Endothelial cell of umbilical vein (primary cell): ENCODE measurements at regions not wholly inside any gene's neighbourhood (a gene's known extent, or its start where the extent isn't known, plus 50 kb on each side); places are given as distances from the start of the nearest gene placed in this dataset.
"Not testable (repeated sequence)": the region's sequence is repeated elsewhere in the genome, so short reads cannot be mapped to it uniquely, and the experiment has no call there.

ENCODE experiments used
- BruUV-seq: library from RNA; stranded (reverse); fragments of 400-500 nt; replicated peaks from 2 replicates; lab custom pipeline; 2021; lab: Mats Ljungman, UMichigan
- CTCF ChIA-PET: fragments of 300-600, 350-600 bp; sonication (Branson Sonifier 250); formaldehyde crosslinking; loops from one replicate; lab custom pipeline; 2021; ENCODE audit warnings: antibody characterized with exemption, inconsistent platforms; lab: Charles Lee
- POLR2A ChIA-PET: fragments of 300-600, 350-600 bp; sonication (Branson Sonifier 250); formaldehyde crosslinking; loops from one replicate; lab custom pipeline; 2021; ENCODE audit warnings: antibody characterized with exemption, inconsistent platforms; lab: Charles Lee
- DNase-seq: peaks from one replicate; pipeline ENCODE4 v3.0.0-alpha.2; 2011; ENCODE audit warnings: low read depth, low spot score
- FAIRE-seq: peaks from 2 replicates; lab custom pipeline; 2011; peaks lifted over from hg19 to GRCh38; lab: Jason Lieb, UNC
- H2AFZ ChIP-seq: 2 replicates; pipeline ENCODE4 v1.6.0; 2012; ENCODE audit warnings: low read depth, low read length, control low read depth, inconsistent platforms
- H3K27ac ChIP-seq: 2 replicates; pipeline ENCODE4 v1.5.1; 2011; ENCODE audit warnings: low read depth, mild to moderate bottlenecking, control low read depth, low read length, moderate library complexity; ENCODE audit not compliant: insufficient read depth
- H3K27me3 ChIP-seq, 2 experiments: 2 replicates each; pipeline versions ENCODE4 v1.6.0 to v1.6.1; 2011; ENCODE audit warnings: low read length in 2 of 2, mixed read lengths in 1 of 2; ENCODE audit not compliant: control insufficient read depth in 2 of 2, insufficient read depth in 2 of 2
- H3K36me3 ChIP-seq, 2 experiments: 2 replicates in 1 of 2; 3 replicates in 1 of 2; pipeline ENCODE4 v1.5.1; 2011; ENCODE audit warnings: low read length in 2 of 2, mild to moderate bottlenecking in 1 of 2, moderate library complexity in 1 of 2; ENCODE audit not compliant: control insufficient read depth in 2 of 2, insufficient read depth in 2 of 2; ENCODE audit errors: extremely low read depth in 1 of 2
- H3K4me1 ChIP-seq: 3 replicates; pipeline ENCODE4 v1.5.1; 2011; ENCODE audit warnings: mild to moderate bottlenecking, low read length; ENCODE audit not compliant: control insufficient read depth, insufficient read depth; ENCODE audit errors: extremely low read depth
- H3K4me2 ChIP-seq: 2 replicates; pipeline ENCODE4 v1.6.1; 2011; ENCODE audit warnings: low read length, control low read depth, mixed read lengths; ENCODE audit not compliant: insufficient read depth
- H3K4me3 ChIP-seq, 3 experiments: fragments of 200-600 bp in 1 of 3; sonication (generic), shearing (Covaris generic) in 1 of 3; replicated peaks in 1 of 3; 2 replicates each; pipeline ENCODE4 v1.5.1; 2011 to 2016; ENCODE audit warnings: control low read depth in 3 of 3, low read length in 3 of 3, mild to moderate bottlenecking in 2 of 3, inconsistent platforms in 1 of 3, low read depth in 1 of 3, moderate library complexity in 1 of 3; ENCODE audit not compliant: insufficient read depth in 1 of 3
- H3K79me2 ChIP-seq: 2 replicates; pipeline ENCODE4 v1.6.0; 2012; ENCODE audit warnings: low read length, inconsistent platforms; ENCODE audit not compliant: control insufficient read depth, insufficient read depth
- H3K9ac ChIP-seq: replicated peaks from 2 replicates; pipeline ENCODE3; 2011; ENCODE audit warnings: low read length, control low read depth; ENCODE audit not compliant: insufficient read depth; ENCODE audit errors: extremely low read depth
- H3K9me1 ChIP-seq: replicated peaks from 3 replicates; pipeline ENCODE4 v1.6.0; 2011; ENCODE audit warnings: mild to moderate bottlenecking, low read length; ENCODE audit not compliant: control insufficient read depth, insufficient read depth; ENCODE audit errors: extremely low read depth
- H3K9me3 ChIP-seq: replicated peaks from 2 replicates; pipeline ENCODE4 v1.5.1; 2012; ENCODE audit warnings: low read length, inconsistent platforms; ENCODE audit not compliant: control insufficient read depth, insufficient read depth
- H4K20me1 ChIP-seq: replicated peaks from 2 replicates; pipeline ENCODE3; 2011; ENCODE audit warnings: mild to moderate bottlenecking, low read length; ENCODE audit not compliant: control insufficient read depth, insufficient read depth; ENCODE audit errors: extremely low read depth
- POLR2A ChIP-seq: IDR thresholded peaks from 2 replicates; pipeline ENCODE4 v1.6.1; 2012; ENCODE audit warnings: low read depth, mild to moderate bottlenecking, control low read depth, low read length
- POLR2AphosphoS5 ChIP-seq: IDR thresholded peaks from 2 replicates; pipeline ENCODE4 v1.6.1; 2012; ENCODE audit warnings: low read depth, mild to moderate bottlenecking, control low read depth, low read length, moderate library complexity; ENCODE audit not compliant: insufficient read depth
- dilution Hi-C: fragments of 300-500 bp; cut with MboI; formaldehyde crosslinking; loops from one replicate; pipeline ENCODE4 v1.15.0; 2019; ENCODE audit warnings: low sequenced_read_pairs; ENCODE audit not compliant: extremely low pct_ligation_motif_present
- intact Hi-C: fragments of 100-400 bp; cut with micrococcal nuclease; formaldehyde crosslinking; loops from one replicate; pipeline ENCODE4 v1.10.0; 2022

- H3K9me1 ChIP-seq, H3K27me3 ChIP-seq, POLR2A ChIA-PET, H3K9me3 ChIP-seq, intact Hi-C loops, H4K20me1 ChIP-seq, H3K79me2 ChIP-seq, H3K4me1 ChIP-seq, dilution Hi-C loops, H3K36me3 ChIP-seq, CTCF ChIA-PET: not testable (repeated sequence)
- H3K4me2 ChIP-seq = peak overlapping the region; percentile 90
- peak overlapping the region; percentile 69 for H3K9ac ChIP-seq
- TF ChIP-seq POLR2A (peak; percentile 94), POLR2AphosphoS5 (peak; percentile 90)
- H3K4me3 ChIP-seq = peak overlapping the region; percentile 10 to 67 (median 26)
- DNase-seq (peak; percentile 24), FAIRE-seq (peak; percentile 53)
- peak overlapping the region; percentile 84 for H2AFZ ChIP-seq
- TSS peak; percentile 100 for BruUV-seq
- H3K27ac ChIP-seq = peak overlapping the region; percentile 23
Observed at GRCh38 chr1:148402152-148403084, 80.7 kb downstream of the PPIAL4G start.

DNA sequence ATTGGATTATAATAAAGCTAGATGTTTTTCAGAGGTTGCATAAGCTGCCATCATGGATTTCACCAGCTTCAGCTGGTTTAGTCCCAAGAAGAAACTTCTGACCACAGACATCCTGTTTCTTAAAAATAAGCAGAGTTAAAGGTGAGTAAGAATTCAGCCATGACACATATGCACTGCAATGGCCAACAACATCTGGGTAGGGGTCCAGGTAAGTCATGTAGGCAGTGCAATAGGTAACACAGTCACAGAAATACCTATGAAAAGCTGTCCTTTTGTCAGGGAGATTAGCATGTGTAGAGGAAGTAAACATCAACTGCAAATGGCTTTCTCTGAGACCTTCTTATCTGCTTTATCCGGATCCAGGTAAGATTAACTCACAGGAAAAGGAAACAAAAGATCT, 85.6 kb downstream of the PPIAL4G start:
- FAIRE-seq, H3K4me1 ChIP-seq, POLR2A ChIA-PET, dilution Hi-C loops, H3K27ac ChIP-seq, DNase-seq, intact Hi-C loops, H3K4me3 ChIP-seq, H3K4me2 ChIP-seq, H3K79me2 ChIP-seq, H3K27me3 ChIP-seq, H3K9me3 ChIP-seq, BruUV-seq, H3K9ac ChIP-seq, H2AFZ ChIP-seq, H3K36me3 ChIP-seq, H3K9me1 ChIP-seq, CTCF ChIA-PET, H4K20me1 ChIP-seq: not testable (repeated sequence)

DNA sequence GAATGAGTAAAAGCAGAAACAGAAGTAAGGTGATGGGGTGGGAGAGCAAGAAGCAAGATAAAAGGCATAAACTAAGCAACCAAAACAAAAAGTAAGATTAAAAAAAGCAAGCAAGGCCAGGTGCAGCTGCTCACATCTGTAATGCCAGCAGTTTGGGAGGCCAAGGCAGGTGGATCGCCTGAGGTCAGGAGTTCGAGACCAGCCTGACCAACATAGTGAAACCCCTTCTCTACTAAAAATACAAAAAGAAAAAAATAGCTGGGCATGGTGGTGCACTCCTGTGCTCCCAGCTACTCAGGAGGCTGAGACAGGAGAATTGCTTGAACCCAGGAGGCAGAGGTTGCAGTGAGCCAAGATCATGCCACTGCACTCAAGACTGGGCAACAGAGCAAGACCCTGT, 90.6 kb downstream of the PPIAL4G start:
- H3K27ac ChIP-seq, H3K79me2 ChIP-seq, H2AFZ ChIP-seq, H3K4me1 ChIP-seq, H3K9ac ChIP-seq, CTCF ChIA-PET, H3K9me3 ChIP-seq, H3K4me2 ChIP-seq, BruUV-seq, intact Hi-C loops, H3K27me3 ChIP-seq, FAIRE-seq, DNase-seq, dilution Hi-C loops, H3K9me1 ChIP-seq, H3K4me3 ChIP-seq, POLR2A ChIA-PET, H3K36me3 ChIP-seq, H4K20me1 ChIP-seq: not testable (repeated sequence)

GRCh38 chr1:148391323-148391722, 91.8 kb downstream of the PPIAL4G start:
- H3K27ac ChIP-seq, H3K36me3 ChIP-seq, H3K9me1 ChIP-seq, dilution Hi-C loops, H3K9me3 ChIP-seq, H3K4me3 ChIP-seq, H3K79me2 ChIP-seq, POLR2A ChIA-PET, H3K27me3 ChIP-seq, H3K4me1 ChIP-seq, DNase-seq, BruUV-seq, H3K9ac ChIP-seq, H2AFZ ChIP-seq, CTCF ChIA-PET, H3K4me2 ChIP-seq, intact Hi-C loops, FAIRE-seq, H4K20me1 ChIP-seq: not testable (repeated sequence)
